NCI-H748 (cell line): ENCODE measurements at regions not wholly inside any gene's neighbourhood (a gene's known extent, or its start where the extent isn't known, plus 50 kb on each side); places are given as distances from the start of the nearest gene placed in this dataset.
"Not testable (repeated sequence)": the region's sequence is repeated elsewhere in the genome, so short reads cannot be mapped to it uniquely, and the experiment has no call there.

ENCODE experiments used
- DNase-seq: peaks from one replicate; lab custom pipeline; 2025; ENCODE audit not compliant: unreplicated experiment; lab: John Stamatoyannopoulos, UW

GRCh38 chr4:129248621-129249020 is 152.7 kb downstream of the C4orf33 start:
- DNase-seq, result peak; percentile 4

GRCh38 chr4:129254126-129254525 is 158.2 kb downstream of the C4orf33 start:
- no peak for DNase-seq

- DNase-seq, result no peak
Observed at GRCh38 chr4:129254526-129254925, 158.6 kb downstream of the C4orf33 start.

GRCh38 chr4:129261584-129261983 is 165.6 kb downstream of the C4orf33 start:
- DNase-seq, result peak; percentile 4

GRCh38 chr4:129264008-129264657 is 168.2 kb downstream of the C4orf33 start:
- DNase-seq, result no peak

- no peak for DNase-seq
Observed at GRCh38 chr4:129278868-129279267, 182.9 kb downstream of the C4orf33 start.

GRCh38 chr4:129282293-129282692 is 186.3 kb downstream of the C4orf33 start:
- DNase-seq, result no peak

- DNase-seq, result not testable (repeated sequence)
Observed at GRCh38 chr4:129292194-129292593, 196.2 kb downstream of the C4orf33 start.

GRCh38 chr4:129314781-129315180 is 218.8 kb downstream of the C4orf33 start:
- no peak for DNase-seq

- no peak for DNase-seq
Observed at GRCh38 chr4:129322920-129323319, 227.0 kb downstream of the C4orf33 start.

- DNase-seq, result peak; percentile 88
Observed at GRCh38 chr4:129323658-129324057, 227.7 kb downstream of the C4orf33 start.

- no peak for DNase-seq
Observed at GRCh38 chr4:129326571-129327460, 230.9 kb downstream of the C4orf33 start.

- DNase-seq, result no peak
Observed at GRCh38 chr4:129327637-129328036, 231.7 kb downstream of the C4orf33 start.

- DNase-seq, result no peak
Observed at GRCh38 chr4:129328162-129328561, 232.2 kb downstream of the C4orf33 start.

GRCh38 chr4:129334136-129334535 is 238.2 kb downstream of the C4orf33 start:
- DNase-seq, result no peak

GRCh38 chr4:129335276-129335675 is 239.3 kb downstream of the C4orf33 start:
- peak; percentile 87 for DNase-seq

- DNase-seq, result peak; percentile 57
Observed at GRCh38 chr4:129335818-129336217, 239.9 kb downstream of the C4orf33 start.

- no peak for DNase-seq
Observed at GRCh38 chr4:129336457-129337227, 240.7 kb downstream of the C4orf33 start.

GRCh38 chr4:129337228-129337620 is 241.3 kb downstream of the C4orf33 start:
- no peak for DNase-seq

GRCh38 chr4:129342819-129343408 is 247.0 kb downstream of the C4orf33 start:
- no peak for DNase-seq

GRCh38 chr4:129344058-129344457 is 248.1 kb downstream of the C4orf33 start:
- DNase-seq, result peak; percentile 49
